ENCODE measurements at regions not wholly inside any gene's neighbourhood (a gene's known extent, or its start where the extent isn't known, plus 50 kb on each side); places are given as distances from the start of the nearest gene placed in this dataset.
A peak's percentile ranks its signal among the peaks of the same experiment; 100 is the strongest.

- no peaks in the 10 kb centered on the region for H3K9me3 ChIP-seq
- no peaks in the 10 kb centered on the region for H3K27me3 ChIP-seq
- WGBS, 2 donors = 44 to 50% methylated on average over 1 of the region's 1 CpG
- peak overlapping the region; percentile 5 to 75 (median 67) for H3K27ac ChIP-seq
- H3K4me1 ChIP-seq = peaks cover 13 to 52% (median 16%) of the 10 kb centered on the region in 3 donors
- H3K36me3 ChIP-seq = peaks cover 0 to 5% (median 0%) of the 10 kb centered on the region in 3 donors
- no peak for DNase-seq
- TF ChIP-seq POLR2A (IDR thresholded peaks at IDR 0.05) = no peak
- no peak for TF ChIP-seq CTCF (IDR thresholded peaks at IDR 0.05)
- intact Hi-C loops (cut with DNase I) = no loop called here
- H3K4me3 ChIP-seq = no peak overlapping the region
Observed at GRCh38 chr2:196268025-196268424, 96.6 kb upstream of the STK17B start.

GRCh38 chr2:196268538-196269338 is 97.4 kb upstream of the STK17B start:
- Histone ChIP-seq H3K9me3 (no peaks in the 10 kb centered on the region), H3K4me3 (peak overlapping the region in 1 of 4 donors; percentile 4), H3K27ac (peak overlapping the region; percentile 5 to 75 (median 67)), H3K36me3 (peaks cover 0 to 5% (median 0%) of the 10 kb centered on the region in 3 donors), H3K4me1 (peaks cover 13 to 49% (median 17%) of the 10 kb centered on the region in 3 donors), H3K27me3 (no peaks in the 10 kb centered on the region)
- TF ChIP-seq POLR2A (IDR thresholded peaks at IDR 0.05) (no peak), CTCF (IDR thresholded peaks at IDR 0.05) (no peak)
- WGBS, 2 donors = 33 to 42% methylated on average over 8 of the region's 8 CpGs
- DNase-seq = no peak
- intact Hi-C loops (cut with DNase I) = no loop called here

GRCh38 chr2:196271795-196272194 is 100.4 kb upstream of the STK17B start:
- H3K4me1 ChIP-seq = peaks cover 21 to 67% (median 31%) of the 10 kb centered on the region in 3 donors

GRCh38 chr2:196274387-196274809 is 103.0 kb upstream of the STK17B start:
- no peak for DNase-seq

More at GRCh38 chr2:196271795-196272194, 100.4 kb upstream of the STK17B start:
- no peak overlapping the region for H3K4me3 ChIP-seq
- H3K27ac ChIP-seq = no peak overlapping the region
- intact Hi-C loops (cut with DNase I) = loop anchor here (10.0 kb wide), 1 partner anchor 197 kb away; no protein-coding TSS in a partner anchor
- H3K9me3 ChIP-seq = no peaks in the 10 kb centered on the region
- WGBS, 2 donors = 82 to 86% methylated on average over 3 of the region's 3 CpGs
- H3K27me3 ChIP-seq = no peaks in the 10 kb centered on the region
- peaks cover 0 to 5% (median 0%) of the 10 kb centered on the region in 3 donors for H3K36me3 ChIP-seq
- TF ChIP-seq CTCF (IDR thresholded peaks at IDR 0.05) (no peak), POLR2A (IDR thresholded peaks at IDR 0.05) (no peak)
- DNase-seq = no peak

More at GRCh38 chr2:196274387-196274809, 103.0 kb upstream of the STK17B start:
- 0 to 20% methylated on average over 1 of the region's 1 CpG for WGBS, 2 donors
- no peaks in the 10 kb centered on the region for H3K27me3 ChIP-seq
- peaks cover 8 to 45% (median 20%) of the 10 kb centered on the region in 3 donors for H3K4me1 ChIP-seq
- H3K4me3 ChIP-seq = no peak overlapping the region
- H3K9me3 ChIP-seq = no peaks in the 10 kb centered on the region
- H3K36me3 ChIP-seq = peaks cover 0 to 5% (median 0%) of the 10 kb centered on the region in 3 donors
- peak overlapping the region in 3 of 4 donors; percentile 1 to 22 (median 8) for H3K27ac ChIP-seq
- intact Hi-C loops (cut with DNase I) = loop anchor here (10.0 kb wide), 1 partner anchor 200 kb away; no protein-coding TSS in a partner anchor
- no peak for TF ChIP-seq POLR2A (IDR thresholded peaks at IDR 0.05)
- no peak for TF ChIP-seq CTCF (IDR thresholded peaks at IDR 0.05)
